ENCODE measurements at regions not wholly inside any gene's neighbourhood (a gene's known extent, or its start where the extent isn't known, plus 50 kb on each side); places are given as distances from the start of the nearest gene placed in this dataset.

GRCh38 chr4:4637710-4638109 is 95.9 kb upstream of the STX18 start:
- no peak for DNase-seq (ENCODE audit: low read depth in 2 of 2)

DNA sequence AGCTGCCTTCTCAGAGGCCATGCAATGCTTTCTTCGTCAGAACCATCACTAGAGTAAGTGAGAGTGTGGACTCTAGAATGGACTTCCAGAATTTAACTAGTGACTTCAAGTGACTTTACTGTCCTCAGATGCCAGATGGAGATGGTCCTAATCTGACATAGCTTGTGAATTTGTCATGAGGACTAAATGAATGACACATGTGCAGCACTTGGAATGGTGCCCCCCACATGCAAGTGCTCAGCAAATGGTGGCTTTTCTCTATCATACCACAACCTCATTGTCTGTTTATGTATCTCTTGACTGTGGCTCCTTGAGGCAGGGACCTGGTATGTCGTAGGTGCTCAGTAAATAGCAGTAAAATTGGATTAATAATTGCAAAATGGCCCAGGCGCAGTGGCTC is 91.6 kb upstream of the STX18 start:
- DNase-seq (ENCODE audit: low read depth in 2 of 2): no peak

DNA sequence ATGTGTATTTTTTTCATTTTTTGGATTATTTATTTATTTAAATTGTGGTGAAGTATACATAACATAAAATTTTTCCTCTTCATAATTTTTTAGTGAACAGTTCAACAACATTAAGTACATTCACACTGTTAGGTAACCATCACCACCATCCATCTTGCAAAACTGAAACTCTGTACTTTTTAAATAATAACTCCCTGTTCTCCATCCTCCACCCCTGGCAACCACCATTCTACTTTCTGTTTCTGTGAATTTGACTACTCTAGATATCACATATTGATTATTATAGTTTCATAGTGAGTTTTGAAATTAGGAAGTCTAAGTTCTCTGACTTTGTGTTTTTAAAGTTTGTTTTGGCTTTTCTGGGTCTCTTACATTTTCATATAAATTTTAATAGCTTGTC is 89.3 kb upstream of the STX18 start:
- DNase-seq (ENCODE audit: low read depth in 2 of 2): no peak

DNA sequence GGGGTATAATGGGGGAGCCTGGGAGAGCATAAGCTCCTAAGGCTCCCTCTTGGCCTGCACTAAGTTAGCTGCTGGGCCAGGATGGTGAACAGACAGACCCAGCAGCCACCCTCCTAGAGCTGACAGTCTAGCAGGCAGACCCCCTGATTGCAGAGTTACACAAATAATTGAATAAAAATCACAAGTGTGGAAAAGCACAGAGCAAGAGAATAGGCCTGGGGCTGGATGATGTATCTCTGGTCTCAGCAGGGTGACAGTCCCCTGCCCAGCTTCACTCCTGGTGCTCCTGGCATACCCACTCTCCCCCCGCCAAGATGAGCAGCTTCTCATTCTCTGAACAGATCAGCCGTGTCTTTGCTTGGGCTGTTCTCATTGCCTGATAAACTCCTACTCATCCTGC is 86.1 kb upstream of the STX18 start:
- DNase-seq (ENCODE audit: low read depth in 2 of 2): no peak

DNA sequence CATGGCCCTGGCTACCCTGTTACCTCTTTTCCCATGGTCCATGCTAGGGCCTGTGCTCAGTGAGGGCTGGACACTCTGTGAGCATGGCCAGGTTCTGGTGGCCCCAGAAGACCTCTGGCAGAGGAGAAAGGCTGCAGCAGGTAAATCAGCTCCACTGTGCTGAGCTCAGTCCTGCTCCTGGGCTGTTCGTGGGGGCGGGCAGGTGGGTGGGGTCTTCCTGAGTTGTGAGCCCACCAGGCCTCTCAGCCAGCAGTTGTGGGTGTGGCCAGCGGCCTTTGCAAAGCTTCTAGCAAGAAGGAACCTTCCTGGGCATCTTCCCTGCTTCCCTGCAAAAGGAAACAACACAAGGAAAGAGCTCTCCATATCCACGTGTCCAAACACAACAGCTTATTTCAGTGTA is 85.3 kb upstream of the STX18 start:
- no peak for DNase-seq (ENCODE audit: low read depth in 2 of 2)

DNA sequence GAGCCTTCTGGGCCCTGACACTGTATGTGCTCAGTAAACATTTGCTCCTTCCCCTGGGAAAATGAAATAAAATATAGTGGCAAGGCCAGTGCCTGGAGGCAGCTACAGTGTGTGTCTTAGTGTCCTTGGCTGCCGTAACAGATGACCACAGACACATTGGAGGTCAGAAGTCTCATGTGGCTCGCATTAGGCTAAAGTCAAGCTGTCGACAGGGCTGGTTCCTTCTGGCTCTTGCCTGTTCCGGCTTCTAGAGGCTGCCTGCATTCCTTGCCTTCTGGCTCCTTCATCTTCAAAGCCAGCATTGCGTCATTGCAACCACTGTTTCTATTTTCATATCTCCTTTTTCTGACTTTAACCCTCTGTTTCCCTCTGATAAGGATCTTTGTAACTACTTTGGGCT is 83.6 kb upstream of the STX18 start:
- no peak for DNase-seq (ENCODE audit: low read depth in 2 of 2)

DNA sequence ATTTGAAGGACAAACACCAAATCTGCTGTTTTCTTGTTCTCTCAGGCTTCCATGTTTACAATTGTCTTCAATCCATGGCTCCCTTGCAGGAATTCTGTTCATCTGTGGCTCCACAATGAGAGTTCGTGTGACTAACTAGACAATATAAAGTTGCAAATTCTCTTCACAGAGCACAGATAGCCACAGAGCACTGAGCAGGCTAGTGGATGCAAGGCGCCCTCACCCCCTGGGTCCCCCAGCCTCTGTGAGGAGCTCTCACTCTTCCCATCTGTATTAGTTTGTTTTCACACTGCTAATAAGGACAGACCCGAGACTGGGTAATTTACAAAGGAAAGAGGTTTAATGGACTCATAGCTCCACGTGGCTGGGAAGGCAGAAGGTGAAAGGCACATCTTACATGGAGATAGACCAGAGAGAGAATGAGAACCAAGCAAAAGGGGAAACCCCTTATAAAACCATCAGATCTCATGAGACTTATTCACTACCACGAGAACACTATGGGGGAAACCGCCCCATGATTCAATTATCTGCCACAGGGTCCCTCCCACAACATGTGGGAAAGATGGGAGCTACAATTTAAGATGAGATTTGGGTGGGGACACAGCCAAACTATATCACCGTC is 82.5 kb upstream of the STX18 start:
- DNase-seq (ENCODE audit: low read depth in 2 of 2): no peak

GRCh38 chr4:4619821-4620220 is 78.0 kb upstream of the STX18 start:
- no peak for DNase-seq (ENCODE audit: low read depth in 2 of 2)

- no peak for DNase-seq (ENCODE audit: low read depth in 2 of 2)
These were observed 77.0 kb upstream of the STX18 start for GRCh38 chr4:4618847-4619246.

DNA sequence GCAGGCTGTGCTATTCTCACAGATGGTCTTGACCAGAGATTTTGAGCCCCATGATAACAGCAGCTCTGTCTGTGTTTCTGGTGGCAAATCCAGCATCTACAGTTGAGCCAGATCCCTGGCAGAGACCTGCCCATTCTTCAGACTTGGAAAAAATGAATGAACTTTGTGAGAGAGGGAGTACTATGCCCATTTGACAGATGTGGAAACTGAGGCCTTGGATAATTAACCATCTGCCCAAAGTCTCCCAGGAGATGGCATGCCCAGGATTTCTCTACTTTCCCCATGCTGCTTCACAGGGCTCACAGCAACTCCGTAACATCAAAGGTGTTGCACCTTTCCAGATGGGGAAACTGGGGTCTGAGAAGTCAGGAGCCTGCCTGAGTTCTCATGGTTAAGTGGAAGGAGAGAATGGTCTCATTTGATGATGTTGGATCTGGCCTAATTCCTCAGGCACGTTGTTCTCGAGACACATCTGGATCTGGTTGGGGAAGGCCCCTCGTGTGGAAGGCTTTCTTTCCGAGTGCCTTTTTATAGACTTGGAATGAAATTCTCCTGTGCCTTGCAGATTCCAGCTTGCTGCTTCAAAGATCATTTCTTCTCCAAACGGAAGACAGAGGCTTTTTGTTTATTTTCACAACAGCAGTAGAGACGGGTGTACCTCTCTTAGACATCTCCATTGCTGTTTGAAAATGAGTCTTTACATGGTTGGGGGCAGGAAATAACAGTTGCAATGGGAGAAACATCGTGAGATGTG is 73.3 kb upstream of the STX18 start:
- DNase-seq (ENCODE audit: low read depth in 2 of 2): no peak

GRCh38 chr4:4613641-4614286 is 71.9 kb upstream of the STX18 start:
- DNase-seq (ENCODE audit: low read depth in 2 of 2): no peak

DNA sequence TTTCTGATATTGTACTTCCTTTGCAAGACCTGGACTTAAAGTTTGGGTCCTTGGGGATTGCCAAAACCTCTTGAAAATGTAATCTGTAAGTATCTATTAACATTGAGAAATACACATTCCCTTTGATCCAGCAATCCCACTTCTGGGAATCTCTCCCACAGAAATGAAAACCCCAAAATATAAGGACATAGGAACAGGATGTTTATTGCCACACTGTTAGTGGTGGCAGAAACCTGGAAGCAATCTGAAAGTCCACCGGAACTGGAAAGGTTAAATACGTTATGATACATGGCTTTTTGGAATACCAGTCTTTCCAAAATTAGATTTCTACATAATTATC is 71.2 kb upstream of the STX18 start:
- no peak for DNase-seq (ENCODE audit: low read depth in 2 of 2)

DNA sequence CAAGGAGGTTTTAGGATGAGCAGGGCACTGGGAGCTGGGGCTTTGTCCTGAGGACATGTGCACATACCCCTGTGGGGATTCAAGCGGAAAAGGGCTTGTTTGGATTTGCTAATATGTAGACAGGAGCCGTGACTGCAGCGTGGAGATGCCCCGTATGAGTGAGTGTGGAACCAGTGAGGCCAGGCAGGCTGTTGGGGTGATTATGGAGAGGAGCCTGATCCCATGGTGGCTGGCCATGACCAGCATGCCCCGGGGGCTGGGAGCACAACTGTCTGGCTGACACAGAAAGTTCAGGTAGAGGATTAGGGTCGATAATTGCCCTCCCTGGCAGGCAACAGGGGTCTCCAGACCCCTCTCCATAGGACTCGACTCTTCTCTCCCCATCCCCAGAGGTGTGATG is 68.8 kb upstream of the STX18 start:
- no peak for DNase-seq (ENCODE audit: low read depth in 2 of 2)

DNA sequence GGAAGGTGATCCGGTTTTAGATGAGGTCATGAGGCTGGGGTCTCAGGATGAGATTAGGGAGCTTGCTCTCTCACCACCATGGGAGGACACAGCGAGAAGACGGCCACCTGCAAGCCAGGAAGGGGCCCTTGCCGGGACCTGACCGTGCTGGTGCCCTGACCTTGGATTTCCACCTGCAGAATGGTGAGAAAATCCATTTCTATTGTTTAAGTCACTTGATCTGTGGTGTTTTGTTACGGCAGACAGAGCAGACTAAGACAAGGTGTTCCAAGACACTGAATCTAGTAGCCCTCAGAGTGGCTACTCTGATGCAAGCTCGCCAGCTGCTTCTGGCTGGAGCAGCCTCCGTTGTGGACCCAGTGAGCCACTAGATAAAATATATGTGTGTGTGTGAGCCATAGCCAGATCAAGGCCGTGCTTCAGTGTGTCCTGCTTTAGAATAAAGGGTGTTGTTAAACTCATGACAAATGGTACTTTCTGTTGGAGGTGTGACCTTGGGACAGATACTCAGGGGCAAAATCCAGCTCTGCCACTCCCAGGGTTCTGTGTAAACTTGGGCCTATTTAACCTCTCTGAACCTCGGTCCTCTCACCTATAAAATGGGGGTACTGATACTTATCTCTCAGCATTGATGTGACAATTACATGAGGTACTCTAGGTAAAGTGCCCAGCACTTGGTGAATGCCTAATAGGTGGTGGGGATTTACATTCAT is 67.9 kb upstream of the STX18 start:
- DNase-seq (ENCODE audit: low read depth in 2 of 2): no peak

DNA sequence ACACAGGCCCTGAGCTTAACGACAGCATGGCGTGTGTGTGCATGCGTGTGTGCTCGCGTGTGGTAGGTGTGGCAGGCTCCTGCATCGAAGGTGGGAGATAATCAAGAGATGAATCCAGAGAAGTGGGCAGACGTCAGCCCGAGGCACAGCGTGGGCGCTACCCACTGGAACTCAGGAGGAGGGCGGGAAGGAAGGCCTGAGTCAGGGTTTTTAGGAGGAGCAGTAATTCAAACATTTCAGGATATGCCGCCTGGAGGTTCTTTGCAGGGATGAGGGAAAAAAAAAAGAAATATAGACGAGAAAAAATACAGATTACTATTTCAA is 66.3 kb upstream of the STX18 start:
- no peak for DNase-seq (ENCODE audit: low read depth in 2 of 2)

GRCh38 chr4:4607336-4608213 is 65.7 kb upstream of the STX18 start:
- no peak for DNase-seq (ENCODE audit: low read depth in 2 of 2)

GRCh38 chr4:4606321-4606720 is 64.5 kb upstream of the STX18 start:
- no peak for DNase-seq (ENCODE audit: low read depth in 2 of 2)

DNA sequence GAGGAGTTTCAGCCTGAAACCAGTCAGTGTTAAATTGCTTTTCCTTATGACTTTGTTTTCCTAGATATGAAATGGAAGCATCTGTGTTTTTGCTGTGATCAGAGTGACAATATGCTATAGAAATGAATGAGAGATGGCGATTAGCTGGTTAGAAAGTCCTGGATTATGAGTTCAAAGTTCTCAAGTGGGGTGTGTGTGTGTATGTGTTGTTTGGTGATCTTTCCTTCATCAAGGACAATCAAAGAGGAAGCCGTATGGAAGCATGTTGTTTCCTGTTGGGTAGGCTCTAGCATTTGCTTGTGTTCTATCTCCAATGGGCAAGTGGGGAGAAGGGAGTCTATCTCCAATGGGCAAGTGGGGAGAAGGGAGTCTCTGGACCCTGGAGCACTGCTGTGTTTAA is 64.0 kb upstream of the STX18 start:
- no peak for DNase-seq (ENCODE audit: low read depth in 2 of 2)

GRCh38 chr4:4603592-4603991 is 61.7 kb upstream of the STX18 start:
- DNase-seq (ENCODE audit: low read depth in 2 of 2): no peak

DNA sequence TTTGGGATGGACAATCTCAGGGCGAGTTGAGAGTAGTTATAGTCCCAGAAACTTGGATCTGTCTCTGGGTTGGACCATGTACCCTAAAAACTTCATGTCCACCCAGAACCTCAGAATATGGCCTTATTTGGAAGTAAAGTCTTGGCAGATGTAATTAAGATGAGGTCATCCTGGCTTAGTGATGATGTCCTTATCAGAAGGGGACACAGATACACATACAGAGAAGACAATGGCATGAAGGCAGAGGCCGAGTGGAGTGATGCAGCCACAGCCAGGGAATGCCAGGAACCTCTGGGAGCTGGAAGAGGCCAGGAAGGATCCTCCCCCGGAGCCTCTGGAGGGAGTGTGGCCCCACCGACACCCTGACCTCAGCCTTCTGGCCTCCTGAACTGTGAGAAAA is 61.2 kb upstream of the STX18 start:
- no peak for DNase-seq (ENCODE audit: low read depth in 2 of 2)

DNA sequence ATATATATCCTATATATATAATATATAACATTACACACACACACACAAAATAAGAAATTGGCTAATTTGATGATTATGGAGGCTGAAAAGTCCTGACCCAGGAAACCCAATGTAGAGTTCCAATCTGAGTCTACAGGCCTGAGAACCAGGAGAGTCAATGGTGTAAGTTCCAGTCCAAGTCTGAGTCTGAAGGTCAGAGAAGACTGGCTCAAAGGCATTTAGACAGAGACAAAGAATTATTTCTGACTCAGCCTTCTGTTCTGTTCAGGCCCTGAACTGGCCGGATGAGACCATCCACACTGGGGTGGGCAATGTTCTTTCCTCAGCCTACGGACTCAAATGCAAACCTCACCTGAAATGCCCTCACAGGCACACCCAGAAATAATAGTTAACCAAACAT is 60.6 kb upstream of the STX18 start:
- no peak for DNase-seq (ENCODE audit: low read depth in 2 of 2)

DNA sequence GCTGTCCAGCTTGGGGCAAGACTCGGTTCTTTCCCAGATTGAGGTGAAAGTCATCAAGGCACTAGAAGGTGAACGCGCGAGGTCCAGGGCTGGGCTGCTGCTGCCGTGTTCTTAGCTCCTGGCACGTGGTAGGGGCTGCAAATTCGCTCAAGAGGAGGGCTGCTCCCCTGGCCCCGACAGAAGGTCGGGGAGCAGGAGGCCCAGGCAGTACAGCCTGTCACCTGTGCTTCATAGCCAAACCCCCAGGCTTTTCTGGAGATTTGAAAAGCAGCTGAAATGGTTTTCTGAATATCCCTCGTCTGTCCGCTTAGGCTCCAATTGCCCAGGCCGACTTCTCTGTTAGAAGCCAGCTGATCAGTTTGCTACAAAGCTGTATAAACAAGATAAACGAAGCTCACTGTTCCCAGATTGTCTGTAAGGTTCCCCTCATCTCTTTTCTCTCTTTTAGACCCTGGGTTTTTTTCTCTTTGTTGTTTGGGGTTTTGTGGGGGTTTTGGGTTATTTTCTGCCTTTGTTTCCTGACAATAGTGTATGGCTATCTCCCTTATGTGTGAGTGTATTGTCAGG is 60.0 kb upstream of the STX18 start:
- no peak for DNase-seq (ENCODE audit: low read depth in 2 of 2)

All from stimulated activated CD8-positive, alpha-beta memory T cell treated with anti-CD3 and anti-CD28 coated beads, Interleukin-2, amount 100 ng/mL, for 48 hours (primary cell).